CD4-positive, alpha-beta T cell (primary cell): ENCODE measurements at regions not wholly inside any gene's neighbourhood (a gene's known extent, or its start where the extent isn't known, plus 50 kb on each side); places are given as distances from the start of the nearest gene placed in this dataset.

ENCODE experiments used
- ATAC-seq: fragments of 200-7000 bp; cut with Tn5 transposase; one replicate; pipeline ENCODE4 v1.10.0; 2022; ENCODE audit warnings: mild to moderate bottlenecking; ENCODE audit not compliant: poor library complexity
- CTCF ChIA-PET: fragments of 350-600 bp; sonication (Branson Sonifier 250); formaldehyde crosslinking; loops from one replicate; lab custom pipeline; 2021; ENCODE audit warnings: antibody characterized with exemption, inconsistent platforms; lab: Charles Lee
- POLR2A ChIA-PET: fragments of 350-600 bp; sonication (Branson Sonifier 250); formaldehyde crosslinking; loops from one replicate; lab custom pipeline; 2021; ENCODE audit warnings: antibody characterized with exemption, inconsistent platforms; lab: Charles Lee
- DNase-seq, 14 experiments: peaks; one replicate each; pipeline ENCODE4 v3.0.0-alpha.2; 2013 to 2020; ENCODE audit warnings: mixed read lengths in 2 of 14
- H3K27ac ChIP-seq, 2 donors: one replicate each; pipeline versions ENCODE4 v1.5.1 to v1.7.0; 2013; ENCODE audit warnings: low read length in 2 of 2, low read depth in 1 of 2, mild to moderate bottlenecking in 1 of 2
- H3K27me3 ChIP-seq, 2 experiments: 1 replicate in 1 of 2; 2 replicates in 1 of 2; pipeline versions ENCODE4 v1.6.1 to v1.7.0; 2013; ENCODE audit warnings: low read length in 2 of 2, control low read depth in 1 of 2, mild to moderate bottlenecking in 1 of 2, moderate library complexity in 1 of 2; ENCODE audit not compliant: insufficient read depth in 2 of 2, control insufficient read depth in 1 of 2
- H3K36me3 ChIP-seq: one replicate; pipeline ENCODE4 v1.6.1; 2013; ENCODE audit warnings: low read length, control low read depth; ENCODE audit not compliant: insufficient read depth
- H3K4me1 ChIP-seq: one replicate; pipeline ENCODE4 v1.6.1; 2013; ENCODE audit warnings: low read length, control low read depth; ENCODE audit not compliant: insufficient read depth
- H3K4me3 ChIP-seq: one replicate; pipeline ENCODE4 v1.5.1; 2013; ENCODE audit warnings: mild to moderate bottlenecking, low read length, moderate library complexity
- H3K9me3 ChIP-seq, 2 experiments: 1 replicate in 1 of 2; 2 replicates in 1 of 2; pipeline versions ENCODE4 v1.6.1 to v1.7.0; 2013; ENCODE audit warnings: low read length in 2 of 2, mild to moderate bottlenecking in 2 of 2, control low read depth in 1 of 2, moderate library complexity in 1 of 2; ENCODE audit not compliant: control insufficient read depth in 1 of 2, insufficient read depth in 1 of 2
- H3K27ac Mint-ChIP-seq: one replicate; pipeline ENCODE4 v1.8.0; 2020; ENCODE audit warnings: mixed read lengths
- H3K27me3 Mint-ChIP-seq: one replicate; pipeline ENCODE4 v1.8.0; 2021; ENCODE audit warnings: mixed read lengths
- H3K36me3 Mint-ChIP-seq: one replicate; pipeline ENCODE4 v1.8.0; 2021; ENCODE audit warnings: low read depth, mixed read lengths
- H3K4me1 Mint-ChIP-seq: one replicate; pipeline ENCODE4 v1.8.0; 2021; ENCODE audit warnings: low read depth, mixed read lengths
- H3K4me3 Mint-ChIP-seq: one replicate; pipeline ENCODE4 v1.8.0; 2020; ENCODE audit warnings: mild to moderate bottlenecking, mixed read lengths
- H3K9me3 Mint-ChIP-seq: one replicate; pipeline ENCODE4 v1.8.0; 2020; ENCODE audit warnings: mixed read lengths
- intact Hi-C, 2 experiments: fragments of 100-400 bp; cut with DNase I in 1 of 2; cut with micrococcal nuclease in 1 of 2; formaldehyde crosslinking; loops; one replicate each; pipeline versions ENCODE4 v1.15.1 to v1.9.0; 2023 to 2025; cut with DNase I, micrococcal nuclease
- TF ChIP-seq, protein P1 (sequence below): fragments of 200-600 bp; IDR thresholded peaks from one replicate; pipeline ENCODE4 v1.8.0; 2022; ENCODE audit warnings: antibody characterized with exemption, mild to moderate bottlenecking

DNA sequence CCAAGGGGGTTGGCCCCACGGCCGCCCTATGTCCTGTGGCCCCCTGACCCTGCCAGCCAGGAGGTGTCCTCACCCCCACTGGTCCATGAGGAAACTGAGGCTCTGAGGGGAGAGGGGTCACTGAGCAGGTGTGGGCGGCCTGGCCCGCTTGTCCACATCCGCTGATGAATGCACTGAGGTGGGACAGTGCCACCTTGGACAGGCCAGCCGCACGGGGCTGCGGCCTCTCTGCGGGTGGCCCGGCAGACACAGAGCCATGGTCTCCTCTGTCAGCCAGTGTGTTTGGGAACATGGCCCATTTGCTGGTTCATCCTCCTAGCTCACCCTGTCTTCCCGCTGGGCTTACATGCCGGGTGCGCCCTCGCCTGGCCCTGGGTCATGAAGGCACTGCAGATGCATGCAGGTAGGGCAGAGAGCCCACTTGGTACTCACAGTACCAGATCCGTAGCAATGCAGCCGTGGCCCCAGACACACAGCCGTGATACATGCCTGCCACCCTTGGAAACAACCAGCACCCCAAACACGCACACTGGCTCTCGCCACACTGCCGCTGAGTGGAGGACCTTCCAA is 93.9 kb downstream of the ENGASE start:
- no peak for ATAC-seq
- CTCF ChIA-PET: no interaction called here
- Histone ChIP-seq H3K27ac (no peak overlapping the region), H3K36me3 (no peaks in the 10 kb centered on the region), H3K4me3 (no peak overlapping the region), H3K27me3 (no peaks in the 10 kb centered on the region), H3K9me3 (peaks cover 0 to 5% of the 10 kb centered on the region in 2 experiments), H3K4me1 (no peaks in the 10 kb centered on the region)
- no peak overlapping the region for H3K4me3 Mint-ChIP-seq
- H3K4me1 Mint-ChIP-seq: no peaks in the 10 kb centered on the region
- H3K36me3 Mint-ChIP-seq: no peaks in the 10 kb centered on the region
- intact Hi-C loops: no loop called here
- no peak for DNase-seq
- TF ChIP-seq, protein P1, sequence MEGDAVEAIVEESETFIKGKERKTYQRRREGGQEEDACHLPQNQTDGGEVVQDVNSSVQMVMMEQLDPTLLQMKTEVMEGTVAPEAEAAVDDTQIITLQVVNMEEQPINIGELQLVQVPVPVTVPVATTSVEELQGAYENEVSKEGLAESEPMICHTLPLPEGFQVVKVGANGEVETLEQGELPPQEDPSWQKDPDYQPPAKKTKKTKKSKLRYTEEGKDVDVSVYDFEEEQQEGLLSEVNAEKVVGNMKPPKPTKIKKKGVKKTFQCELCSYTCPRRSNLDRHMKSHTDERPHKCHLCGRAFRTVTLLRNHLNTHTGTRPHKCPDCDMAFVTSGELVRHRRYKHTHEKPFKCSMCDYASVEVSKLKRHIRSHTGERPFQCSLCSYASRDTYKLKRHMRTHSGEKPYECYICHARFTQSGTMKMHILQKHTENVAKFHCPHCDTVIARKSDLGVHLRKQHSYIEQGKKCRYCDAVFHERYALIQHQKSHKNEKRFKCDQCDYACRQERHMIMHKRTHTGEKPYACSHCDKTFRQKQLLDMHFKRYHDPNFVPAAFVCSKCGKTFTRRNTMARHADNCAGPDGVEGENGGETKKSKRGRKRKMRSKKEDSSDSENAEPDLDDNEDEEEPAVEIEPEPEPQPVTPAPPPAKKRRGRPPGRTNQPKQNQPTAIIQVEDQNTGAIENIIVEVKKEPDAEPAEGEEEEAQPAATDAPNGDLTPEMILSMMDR: no peak
- no peaks in the 10 kb centered on the region for H3K9me3 Mint-ChIP-seq
- no peaks in the 10 kb centered on the region for H3K27me3 Mint-ChIP-seq
- POLR2A ChIA-PET: no interaction called here
- H3K27ac Mint-ChIP-seq: no peak overlapping the region

DNA sequence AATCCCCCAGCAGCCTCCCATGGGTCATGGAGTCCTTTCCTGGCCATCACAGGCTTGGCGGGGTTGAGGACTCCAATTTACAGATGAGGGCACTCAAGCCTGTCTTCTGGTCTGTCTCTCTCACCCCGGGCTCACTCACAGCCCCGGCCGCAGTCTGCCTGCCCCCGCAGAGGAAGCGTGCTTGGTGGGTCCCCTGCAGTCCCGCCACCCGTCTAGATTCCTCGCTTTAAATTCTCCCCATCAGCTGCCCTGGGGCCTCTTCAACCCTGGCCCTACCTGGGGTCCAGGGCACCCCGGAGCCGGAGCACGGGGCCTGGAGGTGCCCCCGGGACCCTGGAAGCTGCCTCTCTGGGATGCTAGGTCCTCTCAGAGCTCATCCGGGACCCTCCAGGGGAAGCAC is 92.9 kb downstream of the ENGASE start:
- CTCF ChIA-PET: no interaction called here
- Mint-ChIP-seq H3K36me3 (no peaks in the 10 kb centered on the region), H3K4me1 (no peaks in the 10 kb centered on the region), H3K9me3 (no peaks in the 10 kb centered on the region), H3K27ac (no peak overlapping the region), H3K4me3 (no peak overlapping the region), H3K27me3 (no peaks in the 10 kb centered on the region)
- POLR2A ChIA-PET: no interaction called here
- Histone ChIP-seq H3K4me1 (no peaks in the 10 kb centered on the region), H3K27ac (no peak overlapping the region), H3K27me3 (no peaks in the 10 kb centered on the region), H3K4me3 (no peak overlapping the region), H3K9me3 (peaks cover 0 to 5% of the 10 kb centered on the region in 2 experiments), H3K36me3 (no peaks in the 10 kb centered on the region)
- no peak for DNase-seq
- ATAC-seq: no peak
- TF ChIP-seq, protein P1: no peak
- intact Hi-C loops: no loop called here

DNA sequence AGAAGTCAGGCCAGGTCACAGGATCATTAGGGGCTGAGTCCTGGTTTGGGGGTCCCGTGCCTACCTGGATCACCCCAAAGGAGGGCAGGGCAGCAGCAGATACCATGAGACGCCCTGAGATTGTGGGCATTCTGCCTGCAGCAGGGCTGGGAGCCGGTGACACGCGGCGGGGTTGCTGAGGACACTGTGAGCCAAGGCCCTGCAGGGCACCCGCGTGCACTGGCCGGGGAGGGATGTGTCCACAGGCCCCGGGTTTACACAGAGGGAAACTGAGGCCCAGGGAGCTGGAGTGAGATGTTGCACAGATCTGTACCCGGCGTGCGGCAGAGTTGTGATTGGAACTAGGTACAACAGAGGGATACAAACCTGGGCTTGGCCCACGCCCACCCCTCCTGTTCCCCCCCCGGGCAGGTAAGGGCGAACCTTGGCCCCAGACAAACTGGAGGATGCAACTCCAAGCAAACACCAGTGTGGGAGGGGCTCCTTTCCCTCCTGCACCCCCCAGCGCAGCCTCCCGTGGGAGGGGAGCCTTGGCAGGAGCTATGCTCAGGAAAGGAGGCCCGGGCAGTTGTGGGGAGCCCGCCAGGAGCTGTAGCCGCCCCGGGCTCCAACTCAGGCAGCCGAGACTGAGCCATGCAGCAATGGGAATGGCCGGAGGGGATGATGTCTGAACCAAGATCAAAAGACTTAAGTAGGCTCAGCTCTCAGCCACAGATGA is 91.3 kb downstream of the ENGASE start:
- DNase-seq (no peak), ATAC-seq (no peak)
- TF ChIP-seq, protein P1: no peak
- Histone ChIP-seq H3K36me3 (no peaks in the 10 kb centered on the region), H3K9me3 (peaks cover 0 to 5% of the 10 kb centered on the region in 2 experiments), H3K4me1 (peaks cover 5% of the 10 kb centered on the region), H3K27me3 (no peaks in the 10 kb centered on the region), H3K27ac (no peak overlapping the region), H3K4me3 (no peak overlapping the region)
- no peaks in the 10 kb centered on the region for H3K27me3 Mint-ChIP-seq
- no peaks in the 10 kb centered on the region for H3K4me1 Mint-ChIP-seq
- no peak overlapping the region for H3K4me3 Mint-ChIP-seq
- no peaks in the 10 kb centered on the region for H3K9me3 Mint-ChIP-seq
- H3K27ac Mint-ChIP-seq: no peak overlapping the region
- POLR2A ChIA-PET: no interaction called here
- no peaks in the 10 kb centered on the region for H3K36me3 Mint-ChIP-seq
- intact Hi-C loops: no loop called here
- CTCF ChIA-PET: no interaction called here
